GM12878 (cell line): ENCODE measurements at regions not wholly inside any gene's neighbourhood (a gene's known extent, or its start where the extent isn't known, plus 50 kb on each side); places are given as distances from the start of the nearest gene placed in this dataset.
A peak's percentile ranks its signal among the peaks of the same experiment; 100 is the strongest.

Experiments used
- ATAC-seq: fragments of 200-7000 bp; cut with Tn5 transposase; 3 replicates; pipeline ENCODE4 v1.9.1; 2020; ENCODE audit warnings: mild to moderate bottlenecking, moderate library complexity
- BruUV-seq: library from RNA; stranded (reverse); fragments of 400-500 nt; replicated peaks from 2 replicates; lab custom pipeline; 2021; lab: Mats Ljungman, UMichigan
- CTCF ChIA-PET: fragments of 300-600 bp; sonication (Branson Sonifier 250); formaldehyde crosslinking; extraction: SDS; loops from one replicate; lab custom pipeline; 2021; ENCODE audit warnings: inconsistent platforms; lab: Yijun Ruan, JAX
- POLR2A ChIA-PET: fragments of 350-600 bp; formaldehyde crosslinking; extraction: SDS; loops from one replicate; lab custom pipeline; 2021; ENCODE audit warnings: inconsistent platforms; lab: Charles Lee
- RAD21 ChIA-PET: fragments of 300-600 bp; sonication (Branson Sonifier 250); formaldehyde crosslinking; loops from one replicate; lab custom pipeline; 2023; ENCODE audit warnings: antibody characterized with exemption; ENCODE audit not compliant: unreplicated experiment; lab: Charles Lee
- SMC1A ChIA-PET: fragments of 300-600 bp; sonication (Branson Sonifier 250); formaldehyde crosslinking; loops from one replicate; lab custom pipeline; 2023; ENCODE audit not compliant: unreplicated experiment, uncharacterized antibody; lab: Charles Lee
- DNase-seq: peaks from one replicate; pipeline ENCODE4 v3.0.0-alpha.2; 2011; ENCODE audit warnings: low read depth, low spot score
- FAIRE-seq: peaks from 3 replicates; lab custom pipeline; 2011; peaks lifted over from hg19 to GRCh38; lab: Jason Lieb, UNC
- H2AFZ ChIP-seq: 2 replicates; pipeline ENCODE4 v1.6.0; 2011; ENCODE audit warnings: low read depth, low read length, control low read depth; ENCODE audit not compliant: control insufficient read depth
- H3K27ac ChIP-seq: 2 replicates; pipeline ENCODE4 v1.5.1; 2011; ENCODE audit warnings: control low read depth; ENCODE audit not compliant: control insufficient read depth, insufficient read depth
- H3K27me3 ChIP-seq, 2 experiments: replicated peaks in 1 of 2; 2 replicates each; pipeline versions ENCODE4 v1.6.0 to v1.6.1; 2011; ENCODE audit warnings: low read length in 1 of 2; ENCODE audit not compliant: control insufficient read depth in 2 of 2, insufficient read depth in 2 of 2
- H3K36me3 ChIP-seq, 2 experiments: 2 replicates each; pipeline ENCODE4 v1.5.1; 2011; ENCODE audit warnings: low read length in 1 of 2; ENCODE audit not compliant: control insufficient read depth in 2 of 2, insufficient read depth in 2 of 2
- H3K4me1 ChIP-seq: 2 replicates; pipeline ENCODE4 v1.6.1; 2011; ENCODE audit warnings: mild to moderate bottlenecking, low read length, moderate library complexity, mixed read lengths; ENCODE audit not compliant: control insufficient read depth, insufficient read depth
- H3K4me2 ChIP-seq: 2 replicates; pipeline ENCODE4 v1.6.0; 2011; ENCODE audit warnings: control low read depth; ENCODE audit not compliant: control insufficient read depth, insufficient read depth
- H3K4me3 ChIP-seq: fragments of 200-600 bp; sonication (generic); 2 replicates; pipeline ENCODE4 v1.5.1; 2016
- H3K79me2 ChIP-seq: 2 replicates; pipeline ENCODE4 v1.6.0; 2011; ENCODE audit warnings: low read length; ENCODE audit not compliant: control insufficient read depth, insufficient read depth
- H3K9ac ChIP-seq: 2 replicates; pipeline ENCODE4 v1.8.0; 2011; ENCODE audit warnings: low read length, control low read depth, mixed read lengths; ENCODE audit not compliant: control insufficient read depth, insufficient read depth
- H3K9me3 ChIP-seq: replicated peaks from 3 replicates; pipeline ENCODE4 v1.5.1; 2011; ENCODE audit warnings: mild to moderate bottlenecking, low read length; ENCODE audit not compliant: control insufficient read depth, insufficient read depth
- H4K20me1 ChIP-seq: 2 replicates; pipeline ENCODE4 v1.6.0; 2011; ENCODE audit not compliant: control insufficient read depth, insufficient read depth
- CBFB ChIP-seq: IDR thresholded peaks from 2 replicates; pipeline ENCODE4 v1.6.1; 2016; ENCODE audit warnings: antibody characterized with exemption, low read depth
- CEBPZ ChIP-seq: fragments of 150-350 bp; IDR thresholded peaks from 2 replicates; pipeline ENCODE4 v1.6.1; 2016; ENCODE audit warnings: low read depth, low read length
- MEF2A ChIP-seq: IDR thresholded peaks from 2 replicates; pipeline ENCODE4 v1.6.1; 2011; ENCODE audit warnings: low read depth, mild to moderate bottlenecking, low read length, moderate library complexity; ENCODE audit not compliant: insufficient read depth
- NFYA ChIP-seq: IDR thresholded peaks from 2 replicates; pipeline ENCODE4 v1.6.1; 2011; ENCODE audit warnings: low read depth, mild to moderate bottlenecking, low read length, improper control_type of control experiment, borderline replicate concordance
- NR2C1 ChIP-seq: fragments of 450-650 bp; IDR thresholded peaks from 2 replicates; pipeline ENCODE4 v1.6.1; 2017; ENCODE audit warnings: antibody characterized with exemption, mild to moderate bottlenecking, moderate library complexity
- PAX8 ChIP-seq: fragments of 450-650 bp; IDR thresholded peaks from 2 replicates; pipeline ENCODE4 v1.6.1; 2017; ENCODE audit warnings: mild to moderate bottlenecking, moderate library complexity
- PKNOX1 ChIP-seq: fragments of 450-650 bp; IDR thresholded peaks from 2 replicates; pipeline ENCODE4 v1.6.1; 2016; ENCODE audit warnings: mild to moderate bottlenecking
- RUNX3 ChIP-seq: IDR thresholded peaks from 2 replicates; pipeline ENCODE4 v1.6.1; 2012; ENCODE audit warnings: low read length, inconsistent platforms
- SREBF1 ChIP-seq: IDR thresholded peaks from 2 replicates; pipeline ENCODE4 v1.6.1; 2012; ENCODE audit warnings: mild to moderate bottlenecking, low read length
- SUZ12 ChIP-seq: fragments of 200-600 bp; sonication (generic); IDR thresholded peaks from one replicate; pipeline ENCODE4 v1.6.1; 2018; ENCODE audit warnings: antibody characterized with exemption, mild to moderate bottlenecking; ENCODE audit not compliant: unreplicated experiment
- USF2 ChIP-seq: IDR thresholded peaks from 2 replicates; pipeline ENCODE4 v1.6.1; 2011; ENCODE audit warnings: low read depth, low read length, improper control_type of control experiment, borderline replicate concordance
- ZBED1 ChIP-seq: IDR thresholded peaks from 2 replicates; pipeline ENCODE4 v1.6.1; 2016; ENCODE audit warnings: borderline replicate concordance
- WGBS: methylation state at CpG from one replicate; pipeline ENCODE4 v1.1.6; 2016; ENCODE audit warnings: low lambda C conversion rate; ENCODE audit not compliant: insufficient replicate concordance, insufficient coverage; ENCODE audit errors: missing lambda C conversion rate; 5-methylcytosine and 5-hydroxymethylcytosine counted together
- in situ Hi-C: fragments of 300-500 bp; cut with MboI; formaldehyde crosslinking; loops from 9 replicates; pipeline ENCODE4 v1.14.3; 2018; ENCODE audit warnings: mixed read lengths
- intact Hi-C: fragments of 100-400 bp; cut with micrococcal nuclease; formaldehyde crosslinking; loops from one replicate; pipeline ENCODE4 v1.14.2; 2022; ENCODE audit not compliant: unreplicated experiment

GRCh38 chr12:118781692-118782091, 199.6 kb upstream of the SRRM4 start (continued):
- no peak for TF ChIP-seq NFYA
- TF ChIP-seq USF2, result no peak
- no peak for TF ChIP-seq NR2C1

- intact Hi-C loops, result no loop called here
- Histone ChIP-seq H4K20me1 (no peaks in the 10 kb centered on the region), H3K36me3 (no peaks in the 10 kb centered on the region), H3K79me2 (no peaks in the 10 kb centered on the region), H3K9me3 (no peaks in the 10 kb centered on the region), H3K27ac (no peak overlapping the region), H3K4me2 (no peak overlapping the region), H3K4me1 (no peaks in the 10 kb centered on the region), H3K9ac (no peak overlapping the region), H2AFZ (no peak overlapping the region), H3K4me3 (no peak overlapping the region), H3K27me3 (no peaks in the 10 kb centered on the region)
- RAD21 ChIA-PET, result no interaction called here
- CTCF ChIA-PET, result no interaction called here
- no peak for ATAC-seq
- DNase-seq, result no peak
- TF ChIP-seq RUNX3, result peak; percentile 65
- TF ChIP-seq SUZ12, result no peak
- FAIRE-seq, result no peak
- 6% methylated on average over 2 of the region's 2 CpGs for whole genome bisulfite sequencing
- BruUV-seq, result no TSS peak
- SMC1A ChIA-PET, result no interaction called here
- POLR2A ChIA-PET, result no interaction called here
- in situ Hi-C loops, result no loop called here
Observed at GRCh38 chr12:118783703-118784102, 197.6 kb upstream of the SRRM4 start.

- Histone ChIP-seq H3K4me3 (no peak overlapping the region), H3K36me3 (no peaks in the 10 kb centered on the region), H3K27me3 (no peaks in the 10 kb centered on the region), H3K9ac (no peak overlapping the region), H3K27ac (no peak overlapping the region), H2AFZ (no peak overlapping the region), H3K79me2 (no peaks in the 10 kb centered on the region), H4K20me1 (no peaks in the 10 kb centered on the region), H3K4me2 (no peak overlapping the region), H3K9me3 (no peaks in the 10 kb centered on the region), H3K4me1 (no peaks in the 10 kb centered on the region)
- ChIA-PET RAD21 (no interaction called here), POLR2A (no interaction called here), SMC1A (no interaction called here), CTCF (no interaction called here)
- 0% methylated on average over 1 of the region's 1 CpG for WGBS
- ATAC-seq (no peak), FAIRE-seq (no peak), DNase-seq (no peak)
- intact Hi-C loops (no loop called here), in situ Hi-C loops (no loop called here)
- no TSS peak for BruUV-seq
- no peak for TF ChIP-seq SREBF1
- no peak for TF ChIP-seq ZBED1
- no peak for TF ChIP-seq PAX8
- TF ChIP-seq CEBPZ, result no peak
- TF ChIP-seq PKNOX1, result no peak
- TF ChIP-seq MEF2A, result no peak
- TF ChIP-seq CBFB, result no peak
Observed at GRCh38 chr12:118790578-118790977, 190.8 kb upstream of the SRRM4 start.
